ENCODE measurements at regions not wholly inside any gene's neighbourhood (a gene's known extent, or its start where the extent isn't known, plus 50 kb on each side); places are given as distances from the start of the nearest gene placed in this dataset.

DNA sequence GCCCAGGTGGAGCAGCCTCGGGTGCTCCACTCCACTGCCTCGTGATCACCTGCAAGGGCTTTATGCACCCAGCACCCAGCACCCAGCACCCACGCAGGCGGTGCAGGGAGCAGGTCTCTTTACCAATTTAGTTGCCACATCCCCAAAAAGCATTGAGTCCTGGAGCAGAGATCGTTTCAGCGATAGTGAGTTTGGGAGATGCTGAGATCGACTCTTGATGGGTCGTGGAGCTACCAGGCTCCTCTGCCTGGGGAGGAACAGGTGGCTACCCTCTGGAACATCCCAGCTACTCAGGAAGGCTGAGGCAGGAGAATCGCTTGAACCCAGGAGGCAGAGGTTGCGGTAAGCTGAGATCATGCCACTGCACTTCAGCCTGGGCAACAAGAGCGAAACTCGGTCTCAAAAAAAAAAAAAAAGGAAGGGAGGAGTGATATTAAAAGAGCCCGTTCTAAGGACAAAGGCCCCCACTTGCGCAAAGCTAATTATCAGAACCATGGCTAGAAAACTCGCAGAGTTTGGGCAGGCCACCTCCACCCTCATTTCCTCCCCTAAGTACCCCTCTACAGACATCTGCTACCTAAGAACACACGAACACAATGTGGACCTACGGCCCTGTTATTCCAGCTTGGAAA is 106.5 kb upstream of the SLC45A1 start:
- intact Hi-C loops (cut with DNase I), result no loop called here
- DNase-seq, result no peak

DNA sequence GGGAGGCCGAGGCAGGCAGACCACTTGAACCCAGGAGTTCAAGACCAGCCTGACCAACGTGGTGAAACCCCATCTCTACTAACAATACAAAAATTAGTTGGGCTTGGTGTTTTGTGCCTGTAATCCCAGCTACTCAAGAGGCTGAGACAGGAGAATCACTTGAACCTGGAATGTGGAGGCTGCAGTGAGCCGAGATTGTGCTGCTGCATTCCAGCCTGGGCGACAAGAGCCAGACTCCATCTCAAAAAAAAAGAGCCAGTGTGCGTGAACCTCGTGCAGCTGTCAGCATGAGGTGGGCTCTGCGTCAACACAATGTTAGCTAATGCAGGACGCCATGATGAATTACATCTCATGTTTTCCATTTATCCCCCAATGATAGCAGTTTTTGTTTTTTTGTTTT is 110.7 kb upstream of the SLC45A1 start:
- no peak for DNase-seq
- intact Hi-C loops (cut with DNase I), result no loop called here

DNA sequence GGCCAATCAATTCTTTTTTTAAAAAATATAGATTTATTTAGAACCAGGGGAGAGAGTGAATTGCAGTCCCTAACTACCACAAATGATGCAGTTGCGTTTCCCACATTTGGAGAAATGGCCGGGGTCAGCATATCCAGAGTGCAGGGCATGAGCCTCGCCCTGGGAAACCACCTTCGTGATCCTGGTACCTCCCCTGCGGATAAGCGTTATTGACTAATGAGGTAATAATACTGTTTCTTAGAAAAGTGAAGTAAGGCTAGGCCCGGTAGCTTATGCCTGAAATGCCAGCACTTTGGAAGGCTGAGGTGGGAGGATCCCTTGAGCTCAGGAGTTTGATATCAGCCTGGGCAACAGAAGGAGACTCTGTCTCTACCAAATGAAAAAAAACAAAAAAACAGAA is 111.5 kb upstream of the SLC45A1 start:
- DNase-seq, result no peak
- intact Hi-C loops (cut with DNase I), result no loop called here

DNA sequence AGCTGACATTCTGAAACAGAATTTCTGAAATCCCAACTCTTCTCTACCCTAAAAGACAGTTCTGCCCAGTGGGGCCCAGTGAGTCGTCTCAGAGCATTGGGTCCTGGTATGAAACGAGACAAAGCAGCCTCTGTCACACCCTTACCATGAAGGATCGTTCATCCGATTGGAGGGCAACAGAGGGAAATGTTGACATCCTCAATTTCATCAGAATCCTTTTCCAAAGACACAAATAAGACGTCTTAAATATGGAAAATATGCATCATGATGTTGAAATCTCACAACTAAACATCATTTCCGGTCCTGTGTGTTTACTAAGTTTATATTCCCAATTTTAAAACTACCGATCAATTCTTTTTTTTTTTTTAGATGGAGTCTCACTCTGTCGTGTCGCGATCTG is 112.1 kb upstream of the SLC45A1 start:
- intact Hi-C loops (cut with DNase I), result no loop called here

DNA sequence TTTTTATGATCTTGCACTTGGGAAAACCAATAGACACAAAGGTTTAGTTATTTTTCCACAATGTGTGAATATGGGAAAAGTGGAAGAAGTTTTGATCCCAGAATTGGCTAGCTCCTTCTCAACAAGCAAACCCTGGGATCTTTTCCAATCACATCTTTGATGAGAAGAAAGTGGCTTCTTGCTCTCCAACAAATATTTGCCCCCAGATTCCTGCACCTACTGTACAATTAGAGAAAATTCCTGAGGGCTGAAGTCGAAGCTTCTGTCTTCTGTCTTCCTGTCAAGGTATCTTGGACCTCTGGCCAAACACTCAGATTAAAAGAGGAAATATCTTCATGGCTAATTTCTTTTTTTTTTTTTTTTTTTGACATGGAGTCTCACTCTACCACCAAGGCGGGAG is 113.1 kb upstream of the SLC45A1 start:
- DNase-seq, result no peak
- intact Hi-C loops (cut with DNase I), result no loop called here

More for the DNA sequence above, 112.1 kb upstream of the SLC45A1 start:
- no peak for DNase-seq

DNA sequence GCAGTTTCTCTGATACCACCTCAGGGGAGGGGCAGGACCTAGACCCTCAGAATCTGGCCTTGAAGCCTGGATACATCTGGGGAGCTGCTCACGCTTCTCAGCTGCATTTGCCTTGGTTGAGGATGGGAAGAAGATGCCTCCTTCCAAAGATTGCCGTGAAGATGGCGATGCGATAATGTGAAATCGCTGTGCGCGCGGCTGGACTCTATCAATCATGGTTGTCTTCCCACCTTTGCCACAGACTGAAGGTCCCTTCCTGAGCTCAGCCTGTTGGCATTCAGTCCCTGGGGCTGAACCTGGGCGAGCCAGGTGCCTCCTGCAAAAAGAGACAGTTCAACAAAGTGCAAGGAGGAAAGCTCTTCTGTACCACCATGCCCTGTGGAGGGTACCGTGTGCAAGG is 114.4 kb upstream of the SLC45A1 start:
- no peak for DNase-seq
- intact Hi-C loops (cut with DNase I), result no loop called here

DNA sequence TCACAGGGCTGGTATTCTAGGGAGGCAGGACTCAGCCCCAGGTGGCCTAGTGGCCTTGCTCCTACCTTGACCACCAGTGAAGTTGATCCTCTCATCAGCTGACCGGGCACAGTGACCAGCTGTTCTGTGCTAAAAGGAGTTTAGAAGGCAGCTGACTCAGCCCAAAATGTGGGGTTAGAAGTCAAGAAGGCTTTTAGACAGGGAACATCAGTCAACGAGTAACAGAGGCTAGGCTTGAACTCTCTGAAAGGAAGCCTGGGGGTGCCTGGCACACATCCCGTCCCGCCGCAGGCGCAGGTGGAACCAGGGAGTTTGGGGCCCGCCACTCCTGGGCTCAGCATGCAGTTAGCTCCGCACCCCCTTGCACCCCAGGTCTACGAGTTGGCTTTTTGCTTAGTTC is 114.9 kb upstream of the SLC45A1 start:
- intact Hi-C loops (cut with DNase I), result no loop called here
- no peak for DNase-seq

DNA sequence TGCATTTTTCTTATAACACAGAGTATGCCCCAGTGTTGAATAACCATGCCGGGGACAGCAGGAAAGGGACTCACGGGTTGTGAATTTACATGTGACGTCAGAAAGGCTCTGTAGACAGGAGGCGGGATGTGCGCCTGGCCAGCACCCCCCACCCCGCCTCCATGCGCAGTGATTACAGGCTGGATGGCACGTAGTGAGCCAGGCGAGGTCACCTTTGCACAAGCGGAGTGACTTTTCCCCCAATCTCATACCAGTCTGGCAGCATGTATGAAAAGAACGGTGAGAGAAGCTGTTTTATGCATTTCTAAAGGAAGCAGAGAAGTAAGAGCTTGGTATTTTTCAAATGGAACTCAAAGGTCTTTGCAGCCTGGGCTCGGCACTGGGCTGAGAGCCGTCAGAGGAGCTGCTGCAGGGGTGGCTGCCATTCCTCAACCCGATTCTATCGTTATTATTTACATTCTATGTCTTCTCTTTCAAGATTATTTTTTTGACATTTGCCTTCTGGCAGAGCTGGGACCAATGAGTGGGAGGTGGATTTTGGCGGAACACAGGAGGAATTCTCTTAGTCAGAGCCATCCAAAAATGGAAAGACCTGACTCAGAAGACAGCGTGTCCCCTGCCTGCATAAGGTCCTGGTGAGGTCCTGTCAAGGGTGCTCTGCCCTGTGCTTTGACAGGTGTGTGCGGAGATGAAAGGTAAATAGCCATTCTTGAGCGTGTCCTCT is 115.6 kb upstream of the SLC45A1 start:
- intact Hi-C loops (cut with DNase I), result no loop called here
- DNase-seq, result peak in 32 of 42 donors; percentile 7 to 76 (median 48)

DNA sequence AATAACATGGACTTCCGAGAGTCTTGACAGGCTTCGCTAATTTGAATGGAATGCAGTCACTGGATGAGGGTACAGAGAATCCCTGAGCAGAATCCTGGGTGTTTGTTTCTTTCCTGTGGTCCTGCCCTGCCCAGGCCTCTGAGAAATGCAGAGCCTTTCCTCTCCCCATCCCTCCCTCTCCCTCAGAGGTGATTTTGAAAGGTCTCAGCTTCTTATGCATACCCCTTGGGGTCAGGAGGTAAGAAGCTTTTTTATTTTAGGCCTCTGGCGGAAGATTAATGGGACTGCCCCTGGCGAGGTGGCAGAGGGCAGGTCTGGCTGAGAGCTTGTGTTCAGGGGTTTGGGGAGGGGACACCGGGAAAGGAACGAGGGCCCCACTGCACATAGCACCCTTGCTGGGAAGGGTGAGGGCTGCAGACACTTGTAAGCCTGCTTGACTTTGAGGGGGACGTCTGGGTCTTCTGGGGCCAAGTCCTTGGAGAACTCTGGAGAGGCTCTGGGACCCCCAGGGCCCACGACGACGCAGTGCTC is 116.5 kb upstream of the SLC45A1 start:
- DNase-seq, result no peak
- intact Hi-C loops (cut with DNase I), result no loop called here

DNA sequence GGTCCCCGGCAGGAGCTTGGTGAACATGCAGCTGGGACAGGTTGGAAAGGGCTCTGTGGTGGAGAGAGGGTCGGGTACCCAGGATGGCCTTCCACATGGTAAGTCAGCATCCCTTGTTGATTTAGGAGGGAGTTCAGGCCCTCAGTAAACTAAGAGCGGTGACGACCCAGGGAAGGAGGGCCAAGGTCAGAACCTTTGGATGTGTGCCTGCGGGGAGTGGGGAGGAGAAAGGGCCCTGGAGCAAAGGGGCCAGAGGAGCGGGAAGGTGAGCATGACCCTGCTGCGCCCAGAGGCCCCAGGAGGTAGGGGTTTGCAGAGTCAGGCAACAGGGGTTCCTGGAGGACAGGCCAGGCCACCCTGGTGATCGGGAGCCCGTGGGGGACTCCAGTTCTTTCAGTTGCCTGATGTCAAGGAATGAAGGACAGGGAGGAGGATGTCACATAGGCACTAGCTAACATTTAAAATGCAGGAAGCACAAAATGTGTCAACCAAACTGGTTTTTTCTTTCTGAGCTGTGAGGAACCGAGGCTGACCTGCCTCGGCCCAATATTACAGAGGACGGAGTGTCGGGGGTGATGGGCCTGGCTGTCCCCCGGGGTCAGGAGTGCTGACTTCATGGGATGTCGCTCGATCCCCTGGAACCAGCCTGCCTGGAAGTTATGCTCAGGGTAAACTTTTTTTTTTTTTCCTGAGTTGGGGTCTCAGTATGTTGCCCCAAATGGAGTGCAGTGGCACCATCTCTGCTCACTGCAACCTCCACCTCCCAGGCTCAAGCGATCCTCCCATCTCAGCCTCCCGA is 117.4 kb upstream of the SLC45A1 start:
- intact Hi-C loops (cut with DNase I), result no loop called here
- DNase-seq, result no peak

DNA sequence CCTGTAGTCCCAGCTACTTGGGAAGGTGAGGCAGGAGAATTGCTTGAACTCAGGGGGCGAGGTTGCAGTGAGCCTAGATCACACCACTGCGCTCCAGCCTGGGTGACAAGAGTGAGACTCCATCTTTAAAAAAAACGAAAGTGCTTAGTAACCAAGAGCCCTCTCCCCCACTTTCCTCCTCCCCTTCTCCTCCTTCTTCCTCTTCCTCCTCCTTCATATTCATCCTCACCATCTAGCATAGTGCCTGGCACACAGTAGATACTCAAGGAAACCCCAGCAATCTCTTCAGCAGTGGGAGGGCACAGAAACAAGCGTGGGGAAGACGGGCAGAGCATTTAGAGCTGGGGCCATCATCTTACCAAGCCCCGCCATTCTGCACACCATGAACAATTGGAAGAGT is 119.4 kb upstream of the SLC45A1 start:
- no peak for DNase-seq
- intact Hi-C loops (cut with DNase I), result no loop called here

DNA sequence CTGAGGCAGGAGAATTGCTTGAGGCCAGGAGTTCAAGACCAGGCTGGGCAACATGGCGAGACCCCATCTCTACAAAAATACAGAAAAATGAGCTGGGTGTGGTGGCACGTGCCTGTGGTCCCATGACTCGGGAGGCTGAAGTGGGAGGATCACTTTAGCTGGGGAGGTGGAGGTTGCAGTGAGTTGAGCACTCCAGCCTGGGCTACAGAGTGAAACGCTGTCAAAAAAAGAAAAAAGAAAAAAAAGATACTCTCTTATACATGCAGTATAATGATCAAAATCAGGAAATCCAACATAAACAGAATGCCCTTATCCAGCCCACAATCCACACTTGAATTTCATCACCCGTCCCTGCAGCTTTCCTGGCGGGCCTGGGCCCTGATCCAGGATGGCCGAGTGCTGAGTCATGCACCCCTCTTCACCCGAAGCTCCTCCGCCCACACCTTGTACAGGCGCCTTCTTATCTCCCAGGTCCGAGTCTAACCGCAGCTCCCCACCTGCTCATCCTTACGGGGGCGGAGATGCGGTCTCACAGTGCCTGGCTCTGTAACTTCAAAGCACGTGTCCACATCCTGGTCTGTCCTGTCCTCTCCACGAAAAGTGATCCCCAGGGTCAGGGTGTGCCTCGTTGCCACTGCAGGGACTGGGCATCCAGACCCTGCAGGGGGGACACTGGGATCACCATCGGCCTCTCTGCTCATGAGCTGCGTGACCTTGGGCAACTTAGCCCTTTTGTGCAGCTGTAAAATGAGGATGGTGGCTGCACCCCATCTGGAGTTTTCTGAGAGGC is 120.2 kb upstream of the SLC45A1 start:
- intact Hi-C loops (cut with DNase I), result no loop called here
- DNase-seq, result no peak

DNA sequence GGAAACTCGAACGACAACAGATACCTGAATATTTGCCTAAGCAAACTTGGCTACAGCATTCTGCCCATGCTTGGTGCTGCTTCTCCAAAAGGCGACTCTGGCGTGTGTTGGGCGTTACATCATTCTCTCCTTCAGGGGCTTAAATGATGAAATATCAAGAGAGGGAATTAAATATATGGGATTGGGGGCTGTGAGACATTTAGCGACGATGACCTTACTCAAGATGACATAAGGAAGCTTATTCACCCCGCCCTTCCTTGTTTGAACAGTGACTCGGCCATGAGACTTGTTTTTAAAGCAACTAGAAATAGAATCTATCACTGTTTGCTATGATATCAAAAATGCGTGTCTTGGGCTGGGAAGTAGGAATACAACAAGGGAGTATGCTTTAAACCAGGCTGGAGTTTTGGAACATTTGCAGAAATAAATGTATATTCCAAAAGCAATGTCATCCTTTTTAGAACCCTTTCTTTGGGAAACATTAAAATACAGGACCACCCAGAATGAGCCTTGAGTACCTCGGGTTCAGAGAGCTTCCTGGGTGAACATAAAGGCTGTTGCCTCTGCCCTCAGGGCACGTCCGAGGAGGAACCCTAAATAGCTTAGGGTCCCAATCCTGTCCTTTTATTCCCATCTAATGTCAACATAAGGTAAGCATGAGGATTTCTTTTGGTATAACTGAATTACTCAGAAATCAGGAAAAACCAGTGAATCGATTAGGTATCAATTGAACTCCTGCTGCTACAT is 123.3 kb upstream of the SLC45A1 start:
- intact Hi-C loops (cut with DNase I), result no loop called here

DNA sequence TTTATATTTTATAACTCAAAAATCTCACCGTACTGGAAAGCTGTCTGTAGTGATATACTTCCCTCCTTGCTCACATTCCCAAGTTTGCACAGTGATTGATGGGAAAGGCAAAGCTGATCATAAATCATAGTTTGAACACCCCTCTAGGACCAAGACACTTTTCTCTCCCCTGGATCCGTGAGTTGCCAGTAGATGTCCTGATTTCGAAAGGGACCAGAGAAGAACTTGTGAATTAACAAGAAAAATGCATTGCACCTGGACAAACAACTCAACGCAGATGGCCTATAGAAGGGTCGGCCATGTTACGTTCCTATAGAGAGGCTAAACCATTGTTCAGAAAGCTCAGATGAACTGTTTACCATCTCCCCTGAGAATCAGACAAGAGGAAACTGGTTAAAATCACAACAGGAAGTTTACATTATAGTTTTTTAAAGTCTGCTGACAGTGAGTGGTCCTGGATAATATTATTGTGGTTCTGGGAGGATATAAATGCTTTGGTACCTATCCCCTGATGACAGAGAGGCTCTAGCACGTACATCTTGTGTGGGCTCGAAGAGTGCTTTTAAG is 124.0 kb upstream of the SLC45A1 start:
- DNase-seq, result no peak
- intact Hi-C loops (cut with DNase I), result no loop called here

More for the DNA sequence above, 123.3 kb upstream of the SLC45A1 start:
- DNase-seq, result no peak

DNA sequence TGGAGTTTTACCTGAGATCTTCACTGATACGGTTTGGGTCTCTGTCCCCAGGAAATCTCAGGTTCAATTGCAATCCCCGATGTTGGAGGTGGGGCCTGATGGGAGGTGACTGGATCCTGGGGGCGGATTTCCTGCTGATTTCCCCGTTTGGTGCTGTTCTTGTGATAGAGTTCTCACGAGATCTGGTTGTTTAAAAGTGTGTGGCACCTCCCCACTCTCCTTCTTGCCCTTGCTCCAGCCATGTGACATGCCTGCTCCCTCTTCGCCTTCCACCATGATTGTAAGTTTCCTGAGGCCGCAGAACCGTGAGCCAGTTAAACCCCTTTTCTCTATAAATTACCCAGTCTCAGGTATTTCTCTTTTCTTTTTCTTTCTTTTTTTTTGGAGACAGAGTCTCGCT is 126.4 kb upstream of the SLC45A1 start:
- intact Hi-C loops (cut with DNase I), result no loop called here
- DNase-seq, result no peak

DNA sequence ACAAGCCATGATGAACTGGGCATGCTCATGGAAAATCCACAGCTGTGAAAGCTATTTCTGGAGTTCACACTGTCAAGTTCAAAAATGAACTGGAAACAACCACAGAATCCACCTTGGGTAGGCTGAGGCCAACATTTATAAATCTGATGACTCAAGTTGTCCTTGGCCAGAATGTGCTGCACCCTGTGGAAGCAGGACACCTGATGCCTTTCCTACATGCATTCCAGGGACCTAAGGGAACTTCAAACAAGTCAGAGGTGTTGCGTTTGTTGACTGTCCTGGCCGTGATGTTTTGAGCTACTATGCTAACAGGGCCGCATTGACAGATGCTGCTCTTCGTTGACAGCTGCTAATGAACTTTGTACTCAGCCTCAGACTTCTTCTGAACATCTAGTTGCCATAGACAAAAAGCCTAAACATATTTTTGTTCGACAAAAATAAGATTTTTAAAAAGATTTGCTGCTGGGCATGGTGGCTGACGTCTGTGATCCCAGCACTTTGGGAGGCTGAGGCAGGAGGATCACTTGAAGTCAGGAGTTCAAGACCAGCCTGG is 127.9 kb upstream of the SLC45A1 start:
- intact Hi-C loops (cut with DNase I), result no loop called here
- DNase-seq, result no peak

DNA sequence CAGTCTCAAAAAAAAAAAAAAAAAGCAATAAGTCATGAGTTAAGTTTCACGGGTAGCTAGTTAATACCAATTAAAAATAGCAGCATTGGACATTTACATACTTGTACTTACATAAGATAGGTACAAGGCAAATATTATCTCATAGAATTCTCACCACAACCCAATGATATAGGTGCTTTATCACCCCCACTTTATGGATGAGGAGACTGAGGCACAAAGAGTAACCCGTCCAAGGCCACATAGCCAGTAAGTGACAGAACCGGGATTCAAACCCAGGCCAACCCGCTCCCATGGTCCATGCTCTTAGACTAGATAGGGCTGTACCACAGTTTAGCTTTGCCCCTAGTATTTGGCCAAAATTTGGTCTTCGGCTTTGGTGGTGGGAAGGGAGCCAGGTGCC is 132.5 kb upstream of the SLC45A1 start:
- intact Hi-C loops (cut with DNase I), result no loop called here

DNA sequence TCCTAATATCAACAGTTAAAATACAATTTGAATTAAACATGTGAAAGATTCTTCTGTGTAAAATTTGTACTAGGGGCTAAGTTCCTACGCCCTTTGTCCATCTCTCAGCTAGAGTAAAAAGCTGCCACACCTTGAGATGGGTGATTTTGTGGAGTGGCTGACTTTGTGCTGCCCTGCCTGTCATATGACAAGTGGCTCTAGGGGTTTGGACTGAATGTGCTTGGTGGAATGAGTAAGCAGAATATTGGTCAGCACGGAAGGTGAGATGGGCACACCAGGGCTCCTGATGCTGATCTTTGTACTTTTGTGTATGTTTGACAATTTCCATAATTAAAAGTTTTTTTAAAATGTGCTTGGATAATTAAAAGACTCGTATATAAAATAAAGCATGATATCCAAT is 133.6 kb upstream of the SLC45A1 start:
- intact Hi-C loops (cut with DNase I), result no loop called here
- no peak for DNase-seq

More for the DNA sequence above, 132.5 kb upstream of the SLC45A1 start:
- no peak for DNase-seq
